Endothelial cell of umbilical vein (primary cell): ENCODE measurements at regions not wholly inside any gene's neighbourhood (a gene's known extent, or its start where the extent isn't known, plus 50 kb on each side); places are given as distances from the start of the nearest gene placed in this dataset.

ENCODE experiments used
- BruUV-seq: library from RNA; stranded (reverse); fragments of 400-500 nt; replicated peaks from 2 replicates; lab custom pipeline; 2021; lab: Mats Ljungman, UMichigan
- CTCF ChIA-PET: fragments of 300-600, 350-600 bp; sonication (Branson Sonifier 250); formaldehyde crosslinking; loops from one replicate; lab custom pipeline; 2021; ENCODE audit warnings: antibody characterized with exemption, inconsistent platforms; lab: Charles Lee
- POLR2A ChIA-PET: fragments of 300-600, 350-600 bp; sonication (Branson Sonifier 250); formaldehyde crosslinking; loops from one replicate; lab custom pipeline; 2021; ENCODE audit warnings: antibody characterized with exemption, inconsistent platforms; lab: Charles Lee
- DNase-seq: peaks from one replicate; pipeline ENCODE4 v3.0.0-alpha.2; 2011; ENCODE audit warnings: low read depth, low spot score
- FAIRE-seq: peaks from 2 replicates; lab custom pipeline; 2011; peaks lifted over from hg19 to GRCh38; lab: Jason Lieb, UNC
- H2AFZ ChIP-seq: 2 replicates; pipeline ENCODE4 v1.6.0; 2012; ENCODE audit warnings: low read depth, low read length, control low read depth, inconsistent platforms
- H3K27ac ChIP-seq: 2 replicates; pipeline ENCODE4 v1.5.1; 2011; ENCODE audit warnings: low read depth, mild to moderate bottlenecking, control low read depth, low read length, moderate library complexity; ENCODE audit not compliant: insufficient read depth
- H3K27me3 ChIP-seq, 2 experiments: 2 replicates each; pipeline versions ENCODE4 v1.6.0 to v1.6.1; 2011; ENCODE audit warnings: low read length in 2 of 2, mixed read lengths in 1 of 2; ENCODE audit not compliant: control insufficient read depth in 2 of 2, insufficient read depth in 2 of 2
- H3K36me3 ChIP-seq, 2 experiments: 2 replicates in 1 of 2; 3 replicates in 1 of 2; pipeline ENCODE4 v1.5.1; 2011; ENCODE audit warnings: low read length in 2 of 2, mild to moderate bottlenecking in 1 of 2, moderate library complexity in 1 of 2; ENCODE audit not compliant: control insufficient read depth in 2 of 2, insufficient read depth in 2 of 2; ENCODE audit errors: extremely low read depth in 1 of 2
- H3K4me1 ChIP-seq: 3 replicates; pipeline ENCODE4 v1.5.1; 2011; ENCODE audit warnings: mild to moderate bottlenecking, low read length; ENCODE audit not compliant: control insufficient read depth, insufficient read depth; ENCODE audit errors: extremely low read depth
- H3K4me2 ChIP-seq: 2 replicates; pipeline ENCODE4 v1.6.1; 2011; ENCODE audit warnings: low read length, control low read depth, mixed read lengths; ENCODE audit not compliant: insufficient read depth
- H3K4me3 ChIP-seq, 3 experiments: fragments of 200-600 bp in 1 of 3; sonication (generic), shearing (Covaris generic) in 1 of 3; replicated peaks in 1 of 3; 2 replicates each; pipeline ENCODE4 v1.5.1; 2011 to 2016; ENCODE audit warnings: control low read depth in 3 of 3, low read length in 3 of 3, mild to moderate bottlenecking in 2 of 3, inconsistent platforms in 1 of 3, low read depth in 1 of 3, moderate library complexity in 1 of 3; ENCODE audit not compliant: insufficient read depth in 1 of 3
- H3K79me2 ChIP-seq: 2 replicates; pipeline ENCODE4 v1.6.0; 2012; ENCODE audit warnings: low read length, inconsistent platforms; ENCODE audit not compliant: control insufficient read depth, insufficient read depth
- H3K9ac ChIP-seq: replicated peaks from 2 replicates; pipeline ENCODE3; 2011; ENCODE audit warnings: low read length, control low read depth; ENCODE audit not compliant: insufficient read depth; ENCODE audit errors: extremely low read depth
- H3K9me1 ChIP-seq: replicated peaks from 3 replicates; pipeline ENCODE4 v1.6.0; 2011; ENCODE audit warnings: mild to moderate bottlenecking, low read length; ENCODE audit not compliant: control insufficient read depth, insufficient read depth; ENCODE audit errors: extremely low read depth
- H3K9me3 ChIP-seq: replicated peaks from 2 replicates; pipeline ENCODE4 v1.5.1; 2012; ENCODE audit warnings: low read length, inconsistent platforms; ENCODE audit not compliant: control insufficient read depth, insufficient read depth
- H4K20me1 ChIP-seq: replicated peaks from 2 replicates; pipeline ENCODE3; 2011; ENCODE audit warnings: mild to moderate bottlenecking, low read length; ENCODE audit not compliant: control insufficient read depth, insufficient read depth; ENCODE audit errors: extremely low read depth
- CTCF ChIP-seq, 2 donors: IDR thresholded peaks; 1 replicate in 1 of 2; 2 replicates in 1 of 2; pipeline ENCODE4 v1.5.1; 2011; ENCODE audit warnings: low read length in 2 of 2, mild to moderate bottlenecking in 2 of 2, moderate library complexity in 2 of 2, control low read depth in 1 of 2, inconsistent platforms in 1 of 2, low read depth in 1 of 2; ENCODE audit not compliant: insufficient read depth in 1 of 2; ENCODE audit errors: extremely low read depth in 1 of 2
- EZH2 ChIP-seq: IDR thresholded peaks from 2 replicates; pipeline ENCODE4 v1.6.1; 2012; ENCODE audit warnings: borderline replicate concordance, low read depth, mild to moderate bottlenecking, moderate library complexity, low read length, inconsistent platforms; ENCODE audit not compliant: severe bottlenecking
- FOS ChIP-seq: IDR thresholded peaks from 2 replicates; pipeline ENCODE4 v1.6.1; 2011; ENCODE audit warnings: mild to moderate bottlenecking, low read length, moderate library complexity, borderline replicate concordance; ENCODE audit not compliant: insufficient read depth
- GATA2 ChIP-seq: IDR thresholded peaks from 2 replicates; pipeline ENCODE4 v1.7.0; 2011; ENCODE audit warnings: low read depth, mild to moderate bottlenecking, moderate library complexity, mixed read lengths, low read length; ENCODE audit not compliant: insufficient read length, insufficient read depth
- JUN ChIP-seq: IDR thresholded peaks from 2 replicates; pipeline ENCODE4 v1.6.1; 2011; ENCODE audit warnings: borderline replicate concordance, low read depth; ENCODE audit not compliant: insufficient read length, insufficient read depth
- MAX ChIP-seq: IDR thresholded peaks from 2 replicates; pipeline ENCODE4 v1.6.1; 2011; ENCODE audit not compliant: insufficient read depth, insufficient read length
- MYC ChIP-seq: IDR thresholded peaks from one replicate; pipeline ENCODE4 v1.6.1; 2011; ENCODE audit warnings: mild to moderate bottlenecking, low read depth, low read length
- POLR2A ChIP-seq: IDR thresholded peaks from 2 replicates; pipeline ENCODE4 v1.6.1; 2012; ENCODE audit warnings: low read depth, mild to moderate bottlenecking, control low read depth, low read length
- POLR2AphosphoS5 ChIP-seq: IDR thresholded peaks from 2 replicates; pipeline ENCODE4 v1.6.1; 2012; ENCODE audit warnings: low read depth, mild to moderate bottlenecking, control low read depth, low read length, moderate library complexity; ENCODE audit not compliant: insufficient read depth
- dilution Hi-C: fragments of 300-500 bp; cut with MboI; formaldehyde crosslinking; loops from one replicate; pipeline ENCODE4 v1.15.0; 2019; ENCODE audit warnings: low sequenced_read_pairs; ENCODE audit not compliant: extremely low pct_ligation_motif_present
- intact Hi-C: fragments of 100-400 bp; cut with micrococcal nuclease; formaldehyde crosslinking; loops from one replicate; pipeline ENCODE4 v1.10.0; 2022

GRCh38 chr6:56710967-56711366, 68.3 kb upstream of the DST start:
- no peak for TF ChIP-seq POLR2AphosphoS5
- no peak for TF ChIP-seq JUN
- TF ChIP-seq EZH2, result no peak
- no peak for TF ChIP-seq GATA2
- H3K79me2 ChIP-seq, result peaks cover 42% of the 10 kb centered on the region
- FAIRE-seq (no peak), DNase-seq (no peak)
- H2AFZ ChIP-seq, result no peak overlapping the region
- no peaks in the 10 kb centered on the region for H3K9me3 ChIP-seq
- no peaks in the 10 kb centered on the region for H4K20me1 ChIP-seq
- BruUV-seq, result no TSS peak
- intact Hi-C loops, result loop anchor here (5.0 kb wide), 1 partner anchor 606 kb away; the partner anchor contains the start of gene PRIM2
- H3K27me3 ChIP-seq, result no peaks in the 10 kb centered on the region
- CTCF ChIA-PET, result interaction anchor here (1.0 to 10.0 kb wide), 14 partner anchors 12 to 192 kb away, joined by 3 to 174 read pairs (median 6); no protein-coding TSS in a partner anchor
- no peak overlapping the region for H3K4me3 ChIP-seq
- POLR2A ChIA-PET, result no interaction called here
- no peak overlapping the region for H3K4me2 ChIP-seq
- H3K36me3 ChIP-seq, result no peaks in the 10 kb centered on the region
- H3K27ac ChIP-seq, result no peak overlapping the region
- H3K9me1 ChIP-seq, result no peaks in the 10 kb centered on the region
- no peak overlapping the region for H3K9ac ChIP-seq
- peaks cover 47% of the 10 kb centered on the region for H3K4me1 ChIP-seq
- dilution Hi-C loops, result no loop called here

GRCh38 chr6:56709650-56710049, 67.0 kb upstream of the DST start:
- ChIA-PET CTCF (interaction anchor here (1.0 to 10.0 kb wide), 23 partner anchors 9 to 615 kb away, joined by 3 to 174 read pairs (median 5); no protein-coding TSS in a partner anchor), POLR2A (interaction anchor here (0.9 kb wide), 1 partner anchor 18 kb away, joined by 3 read pairs; no protein-coding TSS in a partner anchor)
- H3K4me1 ChIP-seq, result peaks cover 36% of the 10 kb centered on the region
- H3K27me3 ChIP-seq, result no peaks in the 10 kb centered on the region
- peak overlapping the region; percentile 77 for H3K4me2 ChIP-seq
- H3K9me1 ChIP-seq, result no peaks in the 10 kb centered on the region
- peak overlapping the region; percentile 69 for H3K27ac ChIP-seq
- peaks cover 48% of the 10 kb centered on the region for H3K79me2 ChIP-seq
- H3K36me3 ChIP-seq, result no peaks in the 10 kb centered on the region
- BruUV-seq, result no TSS peak
- no peak overlapping the region for H3K4me3 ChIP-seq
- no peaks in the 10 kb centered on the region for H3K9me3 ChIP-seq
- no peaks in the 10 kb centered on the region for H4K20me1 ChIP-seq
- FAIRE-seq (no peak), DNase-seq (no peak)
- dilution Hi-C loops, result no loop called here
- no peak overlapping the region for H2AFZ ChIP-seq
- no peak overlapping the region for H3K9ac ChIP-seq
- TF ChIP-seq FOS, result no peak
- no peak for TF ChIP-seq MYC
- no peak for TF ChIP-seq CTCF (IDR thresholded peaks at IDR 0.05; ENCODE audit: extremely low read depth in 1 of 2, insufficient read depth in 1 of 2, low read depth in 1 of 2, low read length in 2 of 2)
- TF ChIP-seq EZH2, result no peak
- no peak for TF ChIP-seq MAX
- no peak for TF ChIP-seq POLR2AphosphoS5
- no peak for TF ChIP-seq GATA2
- TF ChIP-seq JUN, result no peak
- TF ChIP-seq POLR2A, result no peak
- intact Hi-C loops, result loop anchor here (1.0 to 5.0 kb wide), 4 partner anchors 48 to 608 kb away; partner anchors contain the start of genes BEND6 and PRIM2
